Lower lobe of right lung (tissue), 2 donors: ENCODE measurements at regions not wholly inside any gene's neighbourhood (a gene's known extent, or its start where the extent isn't known, plus 50 kb on each side); places are given as distances from the start of the nearest gene placed in this dataset.

Source experiments
- ATAC-seq, 2 donors: fragments of 200-7000 bp; cut with Tn5 transposase; one replicate each; pipeline ENCODE4 v1.9.1; 2020 to 2022; ENCODE audit warnings: mild to moderate bottlenecking in 2 of 2, moderate library complexity in 2 of 2
- DNase-seq: peaks from one replicate; pipeline ENCODE4 v3.0.0-alpha.2; 2020
- H3K27ac ChIP-seq: fragments of 200-600 bp; one replicate; pipeline ENCODE4 v1.8.0; 2022
- H3K27me3 ChIP-seq: fragments of 200-600 bp; one replicate; pipeline ENCODE4 v1.8.0; 2022; ENCODE audit warnings: low read depth
- H3K36me3 ChIP-seq: fragments of 200-600 bp; one replicate; pipeline ENCODE4 v1.8.0; 2022; ENCODE audit warnings: mild to moderate bottlenecking
- H3K4me1 ChIP-seq: fragments of 200-600 bp; one replicate; pipeline ENCODE4 v1.8.0; 2022
- H3K4me3 ChIP-seq: fragments of 200-600 bp; one replicate; pipeline ENCODE4 v1.8.0; 2022; ENCODE audit warnings: mild to moderate bottlenecking
- H3K9me3 ChIP-seq: fragments of 200-600 bp; one replicate; pipeline ENCODE4 v1.8.0; 2022
- intact Hi-C: fragments of 100-400 bp; cut with DNase I; formaldehyde crosslinking; loops from one replicate; pipeline ENCODE4 v1.11.0; 2022
- TF ChIP-seq, protein P1 (sequence below): fragments of 200-600 bp; IDR thresholded peaks from one replicate; pipeline ENCODE4 v1.8.0; 2022; ENCODE audit warnings: antibody characterized with exemption, mild to moderate bottlenecking
- donor health status: DM: no; HTN: yes; CAD: no; lungs with severe emphysema.

DNA sequence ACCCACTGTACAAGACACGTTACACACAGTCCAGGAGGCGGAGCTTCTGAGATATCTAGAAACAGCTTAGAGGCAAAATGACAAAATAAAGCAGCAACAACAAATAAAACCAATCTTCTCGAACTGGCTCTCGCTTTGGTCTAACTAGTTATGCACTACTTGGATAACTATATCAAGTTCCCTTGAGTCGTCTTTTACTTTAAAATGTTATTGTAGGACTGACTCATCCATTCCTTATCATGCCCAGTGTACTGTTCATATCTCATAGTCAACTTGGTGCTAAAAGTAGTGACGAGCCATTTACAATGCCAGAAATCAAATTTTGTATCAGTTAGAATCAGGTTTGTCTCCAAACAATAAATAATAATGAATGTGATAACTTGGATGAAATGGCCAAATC, 102.5 kb upstream of the SLC35G4 start:
- no peaks in the 10 kb centered on the region for H3K27me3 ChIP-seq
- H3K4me3 ChIP-seq: no peak overlapping the region
- TF ChIP-seq, protein P1, sequence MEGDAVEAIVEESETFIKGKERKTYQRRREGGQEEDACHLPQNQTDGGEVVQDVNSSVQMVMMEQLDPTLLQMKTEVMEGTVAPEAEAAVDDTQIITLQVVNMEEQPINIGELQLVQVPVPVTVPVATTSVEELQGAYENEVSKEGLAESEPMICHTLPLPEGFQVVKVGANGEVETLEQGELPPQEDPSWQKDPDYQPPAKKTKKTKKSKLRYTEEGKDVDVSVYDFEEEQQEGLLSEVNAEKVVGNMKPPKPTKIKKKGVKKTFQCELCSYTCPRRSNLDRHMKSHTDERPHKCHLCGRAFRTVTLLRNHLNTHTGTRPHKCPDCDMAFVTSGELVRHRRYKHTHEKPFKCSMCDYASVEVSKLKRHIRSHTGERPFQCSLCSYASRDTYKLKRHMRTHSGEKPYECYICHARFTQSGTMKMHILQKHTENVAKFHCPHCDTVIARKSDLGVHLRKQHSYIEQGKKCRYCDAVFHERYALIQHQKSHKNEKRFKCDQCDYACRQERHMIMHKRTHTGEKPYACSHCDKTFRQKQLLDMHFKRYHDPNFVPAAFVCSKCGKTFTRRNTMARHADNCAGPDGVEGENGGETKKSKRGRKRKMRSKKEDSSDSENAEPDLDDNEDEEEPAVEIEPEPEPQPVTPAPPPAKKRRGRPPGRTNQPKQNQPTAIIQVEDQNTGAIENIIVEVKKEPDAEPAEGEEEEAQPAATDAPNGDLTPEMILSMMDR: no peak
- H3K36me3 ChIP-seq: no peaks in the 10 kb centered on the region
- ATAC-seq: no peak
- no peak overlapping the region for H3K27ac ChIP-seq
- no peaks in the 10 kb centered on the region for H3K4me1 ChIP-seq
- H3K9me3 ChIP-seq: no peaks in the 10 kb centered on the region
- no peak for DNase-seq
- intact Hi-C loops: no loop called here

- no peaks in the 10 kb centered on the region for H3K9me3 ChIP-seq
- H3K27ac ChIP-seq: no peak overlapping the region
- intact Hi-C loops: no loop called here
- no peaks in the 10 kb centered on the region for H3K4me1 ChIP-seq
- TF ChIP-seq, protein P1: no peak
- no peaks in the 10 kb centered on the region for H3K27me3 ChIP-seq
- no peak for ATAC-seq
- H3K36me3 ChIP-seq: no peaks in the 10 kb centered on the region
- H3K4me3 ChIP-seq: no peak overlapping the region
- no peak for DNase-seq
These were observed 103.4 kb upstream of the SLC35G4 start for GRCh38 chr18:11505993-11506392.

DNA sequence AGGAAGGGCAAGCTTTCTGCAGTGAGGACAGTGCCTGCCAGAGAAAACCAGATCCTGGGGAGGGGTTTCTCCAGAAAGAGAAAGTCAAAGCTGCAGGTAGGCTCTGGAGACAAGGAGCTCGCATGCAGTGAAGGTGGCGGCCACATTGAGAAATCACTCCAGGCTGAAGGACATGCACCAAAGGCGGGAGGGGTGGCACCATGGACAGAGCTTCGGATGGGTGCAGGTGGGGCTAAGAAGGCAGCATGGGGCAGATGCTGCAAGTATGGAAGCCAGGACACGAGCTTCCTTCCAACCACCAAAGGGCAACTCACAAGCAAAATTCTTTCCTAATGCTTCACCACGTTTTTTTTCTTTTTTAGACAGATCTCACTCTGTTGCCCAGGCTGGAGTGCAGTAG, 104.4 kb upstream of the SLC35G4 start:
- ATAC-seq (no peak), DNase-seq (no peak)
- no peaks in the 10 kb centered on the region for H3K27me3 ChIP-seq
- no peaks in the 10 kb centered on the region for H3K4me1 ChIP-seq
- H3K9me3 ChIP-seq: no peaks in the 10 kb centered on the region
- no peak overlapping the region for H3K27ac ChIP-seq
- TF ChIP-seq, protein P1: no peak
- intact Hi-C loops: no loop called here
- H3K4me3 ChIP-seq: no peak overlapping the region
- no peaks in the 10 kb centered on the region for H3K36me3 ChIP-seq

- H3K36me3 ChIP-seq: no peaks in the 10 kb centered on the region
- no peaks in the 10 kb centered on the region for H3K9me3 ChIP-seq
- no peaks in the 10 kb centered on the region for H3K4me1 ChIP-seq
- H3K27ac ChIP-seq: no peak overlapping the region
- ATAC-seq (no peak), DNase-seq (no peak)
- H3K4me3 ChIP-seq: no peak overlapping the region
- intact Hi-C loops: no loop called here
- TF ChIP-seq, protein P1: no peak
- no peaks in the 10 kb centered on the region for H3K27me3 ChIP-seq
These were observed 107.0 kb upstream of the SLC35G4 start for GRCh38 chr18:11502368-11502767.

- intact Hi-C loops: no loop called here
- H3K4me1 ChIP-seq: no peaks in the 10 kb centered on the region
- DNase-seq (no peak), ATAC-seq (no peak)
- no peak overlapping the region for H3K27ac ChIP-seq
- no peaks in the 10 kb centered on the region for H3K27me3 ChIP-seq
- H3K4me3 ChIP-seq: no peak overlapping the region
- no peaks in the 10 kb centered on the region for H3K36me3 ChIP-seq
- no peaks in the 10 kb centered on the region for H3K9me3 ChIP-seq
- TF ChIP-seq, protein P1: no peak
These were observed 108.0 kb upstream of the SLC35G4 start for GRCh38 chr18:11501352-11501751.
